Ishikawa (cell line): ENCODE measurements at regions not wholly inside any gene's neighbourhood (a gene's known extent, or its start where the extent isn't known, plus 50 kb on each side); places are given as distances from the start of the nearest gene placed in this dataset.

Experiments
- CEBPB ChIP-seq: IDR thresholded peaks from 2 replicates; pipeline ENCODE4 v1.6.1; 2012
- CREB1 ChIP-seq: IDR thresholded peaks from 2 replicates; pipeline ENCODE4 v1.6.1; 2012; ENCODE audit warnings: low read depth
- EGR1 ChIP-seq: IDR thresholded peaks from 2 replicates; pipeline ENCODE4 v1.6.1; 2012
- EP300 ChIP-seq: IDR thresholded peaks from 2 replicates; pipeline ENCODE4 v1.6.1; 2012; ENCODE audit warnings: borderline replicate concordance
- FOXM1 ChIP-seq: IDR thresholded peaks from 2 replicates; pipeline ENCODE4 v1.6.1; 2012; ENCODE audit warnings: low read depth, borderline replicate concordance
- MAX ChIP-seq: IDR thresholded peaks from 2 replicates; pipeline ENCODE4 v1.6.1; 2012
- NFIC ChIP-seq: IDR thresholded peaks from 2 replicates; pipeline ENCODE4 v1.6.1; 2012
- RAD21 ChIP-seq: IDR thresholded peaks from 2 replicates; pipeline ENCODE4 v1.6.1; 2012; ENCODE audit warnings: low read depth
- REST ChIP-seq: IDR thresholded peaks from 2 replicates; pipeline ENCODE4 v1.6.1; 2012; ENCODE audit warnings: low read depth, mild to moderate bottlenecking
- TAF1 ChIP-seq: IDR thresholded peaks from 2 replicates; pipeline ENCODE4 v1.6.1; 2012; ENCODE audit warnings: low read depth, mild to moderate bottlenecking
- TCF12 ChIP-seq: IDR thresholded peaks from 2 replicates; pipeline ENCODE4 v1.6.1; 2012; ENCODE audit warnings: low read depth
- TEAD4 ChIP-seq: IDR thresholded peaks from 2 replicates; pipeline ENCODE4 v1.6.1; 2012
- USF1 ChIP-seq: IDR thresholded peaks from 2 replicates; pipeline ENCODE4 v1.6.1; 2012
- YY1 ChIP-seq: IDR thresholded peaks from 2 replicates; pipeline ENCODE4 v1.6.1; 2012; ENCODE audit warnings: low read depth
- ZBTB7A ChIP-seq: IDR thresholded peaks from 2 replicates; pipeline ENCODE4 v1.6.1; 2012; ENCODE audit warnings: low read depth

GRCh38 chr3:167958141-167958540, 137.6 kb downstream of the GOLIM4 start:
- TF ChIP-seq TCF12 (no peak), NFIC (no peak), USF1 (no peak), ZBTB7A (no peak), CREB1 (no peak), EP300 (no peak), REST (no peak), EGR1 (no peak), TEAD4 (no peak), FOXM1 (no peak), RAD21 (no peak), YY1 (no peak), TAF1 (no peak), MAX (no peak), CEBPB (no peak)

GRCh38 chr3:167952969-167953368, 142.8 kb downstream of the GOLIM4 start:
- TF ChIP-seq NFIC (no peak), TAF1 (no peak), REST (no peak), TCF12 (no peak), YY1 (no peak), EGR1 (no peak), EP300 (no peak), ZBTB7A (no peak), CEBPB (no peak), USF1 (no peak), CREB1 (no peak), FOXM1 (no peak), TEAD4 (no peak), MAX (no peak), RAD21 (no peak)

GRCh38 chr3:167950212-167950611, 145.5 kb downstream of the GOLIM4 start:
- TF ChIP-seq TEAD4 (no peak), NFIC (no peak), CEBPB (no peak), USF1 (no peak), EGR1 (no peak), TAF1 (no peak)

GRCh38 chr3:167941234-167941995, 154.3 kb downstream of the GOLIM4 start:
- TF ChIP-seq CREB1 (no peak), TCF12 (no peak), MAX (no peak), ZBTB7A (no peak), EGR1 (no peak), EP300 (no peak), TAF1 (no peak), TEAD4 (no peak), YY1 (no peak), USF1 (no peak)

- TF ChIP-seq EP300, result no peak
- no peak for TF ChIP-seq REST
- no peak for TF ChIP-seq MAX
- no peak for TF ChIP-seq RAD21
- TF ChIP-seq NFIC, result no peak
- TF ChIP-seq YY1, result no peak
Measured at GRCh38 chr3:167940241-167940640, 155.5 kb downstream of the GOLIM4 start.
